Mammary epithelial cell (primary cell): ENCODE measurements at regions not wholly inside any gene's neighbourhood (a gene's known extent, or its start where the extent isn't known, plus 50 kb on each side); places are given as distances from the start of the nearest gene placed in this dataset.

Experiments used
- EZH2 ChIP-seq: IDR thresholded peaks from 2 replicates; pipeline ENCODE4 v1.6.1; 2012; ENCODE audit warnings: low read length, inconsistent platforms, borderline replicate concordance
- TF ChIP-seq, protein P1 (sequence below), 2 donors: IDR thresholded peaks in 1 of 2; conservative IDR thresholded peaks in 1 of 2; 2 replicates each; pipeline ENCODE4 v1.5.1; 2011 to 2012; ENCODE audit warnings: inconsistent platforms in 2 of 2, low read length in 2 of 2, mild to moderate bottlenecking in 2 of 2, control low read depth in 1 of 2, low read depth in 1 of 2; ENCODE audit not compliant: insufficient read depth in 1 of 2; ENCODE audit errors: extremely low read depth in 1 of 2

DNA sequence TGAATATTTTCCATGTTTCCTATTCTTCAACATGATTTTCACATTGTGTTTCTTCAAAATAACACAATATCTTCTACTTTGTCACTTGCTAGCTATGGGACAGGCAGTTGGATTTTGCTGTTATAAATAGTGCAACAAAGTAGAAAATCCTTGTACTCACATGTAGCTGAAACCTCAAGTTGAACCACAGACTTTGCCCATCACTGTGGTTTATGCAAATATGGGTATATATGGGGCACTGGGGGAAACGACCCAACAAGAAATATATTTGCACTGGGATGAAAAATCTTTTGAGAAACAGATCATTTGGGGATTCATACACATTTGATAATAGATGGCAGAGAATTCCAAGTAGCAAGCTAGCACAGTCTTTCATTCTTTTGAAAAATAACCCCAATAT lies 486.3 kb upstream of the MAP2 start:
- TF ChIP-seq, protein P1, sequence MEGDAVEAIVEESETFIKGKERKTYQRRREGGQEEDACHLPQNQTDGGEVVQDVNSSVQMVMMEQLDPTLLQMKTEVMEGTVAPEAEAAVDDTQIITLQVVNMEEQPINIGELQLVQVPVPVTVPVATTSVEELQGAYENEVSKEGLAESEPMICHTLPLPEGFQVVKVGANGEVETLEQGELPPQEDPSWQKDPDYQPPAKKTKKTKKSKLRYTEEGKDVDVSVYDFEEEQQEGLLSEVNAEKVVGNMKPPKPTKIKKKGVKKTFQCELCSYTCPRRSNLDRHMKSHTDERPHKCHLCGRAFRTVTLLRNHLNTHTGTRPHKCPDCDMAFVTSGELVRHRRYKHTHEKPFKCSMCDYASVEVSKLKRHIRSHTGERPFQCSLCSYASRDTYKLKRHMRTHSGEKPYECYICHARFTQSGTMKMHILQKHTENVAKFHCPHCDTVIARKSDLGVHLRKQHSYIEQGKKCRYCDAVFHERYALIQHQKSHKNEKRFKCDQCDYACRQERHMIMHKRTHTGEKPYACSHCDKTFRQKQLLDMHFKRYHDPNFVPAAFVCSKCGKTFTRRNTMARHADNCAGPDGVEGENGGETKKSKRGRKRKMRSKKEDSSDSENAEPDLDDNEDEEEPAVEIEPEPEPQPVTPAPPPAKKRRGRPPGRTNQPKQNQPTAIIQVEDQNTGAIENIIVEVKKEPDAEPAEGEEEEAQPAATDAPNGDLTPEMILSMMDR (conservative IDR thresholded peaks at IDR 0.05 in 1 of 2, IDR thresholded peaks at IDR 0.05 in 1 of 2; ENCODE audit: extremely low read depth in 1 of 2, insufficient read depth in 1 of 2, low read depth in 1 of 2, low read length in 2 of 2) = no peak
- TF ChIP-seq EZH2 = no peak
